ENCODE measurements at regions not wholly inside any gene's neighbourhood (a gene's known extent, or its start where the extent isn't known, plus 50 kb on each side); places are given as distances from the start of the nearest gene placed in this dataset.
"Not testable (repeated sequence)": the region's sequence is repeated elsewhere in the genome, so short reads cannot be mapped to it uniquely, and the experiment has no call there.

GRCh38 chr2:36179668-36180269, 175.8 kb upstream of the CRIM1 start:
- not testable (repeated sequence) for H3K4me1 ChIP-seq (ENCODE audit: insufficient read depth, low read length, poor library complexity, severe bottlenecking); H4K20me1 ChIP-seq (ENCODE audit: insufficient read depth, low read length, poor library complexity, severe bottlenecking); H3K4me3 ChIP-seq (ENCODE audit: low read length, poor library complexity, severe bottlenecking); H3F3A ChIP-seq (ENCODE audit: low read depth); H3K9me3 ChIP-seq (ENCODE audit: insufficient read depth, low read depth, low read length); H3K4me2 ChIP-seq (ENCODE audit: low read depth, low read length, poor library complexity, severe bottlenecking); H3K27me3 ChIP-seq (ENCODE audit: insufficient read depth, low read length, poor library complexity, severe bottlenecking); H2AFZ ChIP-seq (ENCODE audit: low read length); H3K9ac ChIP-seq (ENCODE audit: low read depth, low read length, poor library complexity, severe bottlenecking); H3K36me3 ChIP-seq (ENCODE audit: insufficient read depth, low read length); H3K9me2 ChIP-seq (replicated peaks; ENCODE audit: low read depth, low read length); H3K79me2 ChIP-seq (ENCODE audit: insufficient read depth, low read length)

DNA sequence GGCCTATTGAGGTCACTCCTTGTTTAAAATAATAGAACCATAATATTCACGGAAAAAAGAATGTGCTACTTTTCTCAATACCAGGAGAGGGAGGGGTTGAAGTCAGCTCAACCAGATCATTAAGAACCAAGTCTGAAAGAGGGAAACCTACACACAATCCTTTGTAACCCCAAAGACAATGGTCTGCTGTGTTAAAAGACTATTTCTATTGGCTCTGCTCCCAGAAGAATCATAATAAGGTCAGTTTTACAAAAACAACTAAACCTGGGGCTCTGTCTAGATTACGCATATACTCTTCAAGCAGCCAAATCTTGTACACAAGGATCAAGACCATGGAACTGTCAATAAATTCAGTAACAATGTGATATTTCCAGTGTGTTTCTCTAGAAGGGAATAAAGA, 177.2 kb upstream of the CRIM1 start:
- H3K36me3 ChIP-seq (ENCODE audit: insufficient read depth, low read length): no peaks in the 10 kb centered on the region
- no peaks in the 10 kb centered on the region for H3K27me3 ChIP-seq (ENCODE audit: insufficient read depth, low read length, poor library complexity, severe bottlenecking)
- H3K4me3 ChIP-seq (ENCODE audit: low read length, poor library complexity, severe bottlenecking): no peak overlapping the region
- H3K4me2 ChIP-seq (ENCODE audit: low read depth, low read length, poor library complexity, severe bottlenecking): no peak overlapping the region
- no peaks in the 10 kb centered on the region for H3K4me1 ChIP-seq (ENCODE audit: insufficient read depth, low read length, poor library complexity, severe bottlenecking)
- no peaks in the 10 kb centered on the region for H3F3A ChIP-seq (ENCODE audit: low read depth)
- H4K20me1 ChIP-seq (ENCODE audit: insufficient read depth, low read length, poor library complexity, severe bottlenecking): no peaks in the 10 kb centered on the region
- no peak overlapping the region for H2AFZ ChIP-seq (ENCODE audit: low read length)
- TF ChIP-seq CTCF (conservative IDR thresholded peaks at IDR 0.05; ENCODE audit: low read length) (no peak), EZH2phosphoT487 (IDR thresholded peaks at IDR 0.05; ENCODE audit: borderline replicate concordance) (no peak)
- no peaks in the 10 kb centered on the region for H3K9me3 ChIP-seq (ENCODE audit: insufficient read depth, low read depth, low read length)
- H3K9ac ChIP-seq (ENCODE audit: low read depth, low read length, poor library complexity, severe bottlenecking): no peak overlapping the region
- no peaks in the 10 kb centered on the region for H3K9me2 ChIP-seq (replicated peaks; ENCODE audit: low read depth, low read length)
- H3K79me2 ChIP-seq (ENCODE audit: insufficient read depth, low read length): no peaks in the 10 kb centered on the region

- Histone ChIP-seq H3K4me3 (ENCODE audit: low read length, poor library complexity, severe bottlenecking) (no peak overlapping the region), H3K9ac (ENCODE audit: low read depth, low read length, poor library complexity, severe bottlenecking) (no peak overlapping the region), H4K20me1 (ENCODE audit: insufficient read depth, low read length, poor library complexity, severe bottlenecking) (no peaks in the 10 kb centered on the region), H3K4me2 (ENCODE audit: low read depth, low read length, poor library complexity, severe bottlenecking) (no peak overlapping the region), H3K27me3 (ENCODE audit: insufficient read depth, low read length, poor library complexity, severe bottlenecking) (no peaks in the 10 kb centered on the region), H3K9me2 (replicated peaks; ENCODE audit: low read depth, low read length) (no peaks in the 10 kb centered on the region), H3K79me2 (ENCODE audit: insufficient read depth, low read length) (no peaks in the 10 kb centered on the region), H3K36me3 (ENCODE audit: insufficient read depth, low read length) (no peaks in the 10 kb centered on the region), H2AFZ (ENCODE audit: low read length) (no peak overlapping the region), H3K9me3 (ENCODE audit: insufficient read depth, low read depth, low read length) (no peaks in the 10 kb centered on the region), H3F3A (ENCODE audit: low read depth) (no peaks in the 10 kb centered on the region), H3K4me1 (ENCODE audit: insufficient read depth, low read length, poor library complexity, severe bottlenecking) (no peaks in the 10 kb centered on the region)
- TF ChIP-seq CTCF (conservative IDR thresholded peaks at IDR 0.05; ENCODE audit: low read length) (no peak), EZH2phosphoT487 (IDR thresholded peaks at IDR 0.05; ENCODE audit: borderline replicate concordance) (no peak)
These were observed 178.3 kb upstream of the CRIM1 start for GRCh38 chr2:36177282-36177681.

GRCh38 chr2:36174920-36175319, 180.7 kb upstream of the CRIM1 start:
- Histone ChIP-seq H3K9me3 (ENCODE audit: insufficient read depth, low read depth, low read length) (no peaks in the 10 kb centered on the region), H2AFZ (ENCODE audit: low read length) (no peak overlapping the region), H3K27me3 (ENCODE audit: insufficient read depth, low read length, poor library complexity, severe bottlenecking) (no peaks in the 10 kb centered on the region), H3K4me2 (ENCODE audit: low read depth, low read length, poor library complexity, severe bottlenecking) (no peak overlapping the region), H3K9ac (ENCODE audit: low read depth, low read length, poor library complexity, severe bottlenecking) (no peak overlapping the region), H3K36me3 (ENCODE audit: insufficient read depth, low read length) (no peaks in the 10 kb centered on the region), H3K4me3 (ENCODE audit: low read length, poor library complexity, severe bottlenecking) (no peak overlapping the region), H3K4me1 (ENCODE audit: insufficient read depth, low read length, poor library complexity, severe bottlenecking) (no peaks in the 10 kb centered on the region), H3F3A (ENCODE audit: low read depth) (no peaks in the 10 kb centered on the region), H3K79me2 (ENCODE audit: insufficient read depth, low read length) (no peaks in the 10 kb centered on the region), H4K20me1 (ENCODE audit: insufficient read depth, low read length, poor library complexity, severe bottlenecking) (no peaks in the 10 kb centered on the region), H3K9me2 (replicated peaks; ENCODE audit: low read depth, low read length) (no peaks in the 10 kb centered on the region)
- TF ChIP-seq EZH2phosphoT487 (IDR thresholded peaks at IDR 0.05; ENCODE audit: borderline replicate concordance) (no peak), CTCF (conservative IDR thresholded peaks at IDR 0.05; ENCODE audit: low read length) (no peak)
